RWPE2 (cell line): ENCODE measurements at regions not wholly inside any gene's neighbourhood (a gene's known extent, or its start where the extent isn't known, plus 50 kb on each side); places are given as distances from the start of the nearest gene placed in this dataset.

Source experiments
- ATAC-seq: fragments of 200-7000 bp; cut with Tn5 transposase; 3 replicates; pipeline ENCODE4 v1.9.1; 2021; ENCODE audit warnings: low read depth
- DNase-seq: peaks from one replicate; pipeline ENCODE4 v3.0.0-alpha.2; 2020; ENCODE audit warnings: low spot score
- H3K27ac ChIP-seq: fragments of 450-650 bp; 2 replicates; pipeline ENCODE4 v1.5.1; 2017; ENCODE audit warnings: mild to moderate bottlenecking; ENCODE audit not compliant: poor library complexity, severe bottlenecking
- H3K27me3 ChIP-seq: fragments of 250-450 bp; sonication (Bioruptor Pico); 2 replicates; pipeline ENCODE4 v1.5.1; 2021; ENCODE audit warnings: mild to moderate bottlenecking, moderate library complexity; ENCODE audit not compliant: insufficient read depth, poor library complexity, severe bottlenecking
- H3K36me3 ChIP-seq: fragments of 250-450 bp; sonication (Bioruptor Pico); 2 replicates; pipeline ENCODE4 v1.5.1; 2020; ENCODE audit warnings: low read depth, mild to moderate bottlenecking, moderate library complexity
- H3K4me1 ChIP-seq: fragments of 250-450 bp; sonication (Bioruptor Pico); 2 replicates; pipeline ENCODE4 v1.5.1; 2021; ENCODE audit warnings: mild to moderate bottlenecking, moderate library complexity; ENCODE audit not compliant: insufficient read depth, poor library complexity, severe bottlenecking
- H3K4me3 ChIP-seq: fragments of 250-450 bp; sonication (Bioruptor Pico); 2 replicates; pipeline ENCODE4 v1.5.1; 2021; ENCODE audit warnings: mild to moderate bottlenecking, moderate library complexity; ENCODE audit not compliant: severe bottlenecking
- H3K9me3 ChIP-seq: fragments of 250-450 bp; sonication (Bioruptor Pico); 2 replicates; pipeline ENCODE4 v1.5.1; 2021; ENCODE audit warnings: mild to moderate bottlenecking, moderate library complexity; ENCODE audit not compliant: severe bottlenecking
- TF ChIP-seq, protein P1 (sequence below): fragments of 450-650 bp; IDR thresholded peaks from one replicate; pipeline ENCODE4 v1.5.1; 2017; ENCODE audit warnings: mild to moderate bottlenecking, moderate library complexity; ENCODE audit not compliant: poor library complexity, severe bottlenecking

DNA sequence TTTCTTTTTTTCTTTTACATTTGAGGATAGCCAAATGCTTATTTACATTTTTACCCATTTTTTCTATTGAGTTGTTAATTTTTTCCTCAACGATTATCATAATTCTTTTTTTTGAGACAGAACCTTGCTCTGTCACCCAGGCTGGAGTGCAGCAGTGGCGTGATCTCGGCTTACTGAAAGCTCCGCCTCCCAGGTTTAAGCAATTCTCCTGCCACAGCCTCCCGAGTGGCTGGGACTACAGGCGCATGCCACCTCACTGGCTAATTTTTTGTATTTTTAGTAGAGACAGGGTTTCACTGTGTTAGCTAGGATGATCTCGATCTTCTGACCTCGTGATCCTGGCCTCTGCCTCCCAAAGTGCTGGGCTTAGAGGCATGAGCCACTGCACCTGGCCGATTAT is 208.7 kb downstream of the LIG4 start:
- H3K4me1 ChIP-seq: no peaks in the 10 kb centered on the region
- TF ChIP-seq, protein P1, sequence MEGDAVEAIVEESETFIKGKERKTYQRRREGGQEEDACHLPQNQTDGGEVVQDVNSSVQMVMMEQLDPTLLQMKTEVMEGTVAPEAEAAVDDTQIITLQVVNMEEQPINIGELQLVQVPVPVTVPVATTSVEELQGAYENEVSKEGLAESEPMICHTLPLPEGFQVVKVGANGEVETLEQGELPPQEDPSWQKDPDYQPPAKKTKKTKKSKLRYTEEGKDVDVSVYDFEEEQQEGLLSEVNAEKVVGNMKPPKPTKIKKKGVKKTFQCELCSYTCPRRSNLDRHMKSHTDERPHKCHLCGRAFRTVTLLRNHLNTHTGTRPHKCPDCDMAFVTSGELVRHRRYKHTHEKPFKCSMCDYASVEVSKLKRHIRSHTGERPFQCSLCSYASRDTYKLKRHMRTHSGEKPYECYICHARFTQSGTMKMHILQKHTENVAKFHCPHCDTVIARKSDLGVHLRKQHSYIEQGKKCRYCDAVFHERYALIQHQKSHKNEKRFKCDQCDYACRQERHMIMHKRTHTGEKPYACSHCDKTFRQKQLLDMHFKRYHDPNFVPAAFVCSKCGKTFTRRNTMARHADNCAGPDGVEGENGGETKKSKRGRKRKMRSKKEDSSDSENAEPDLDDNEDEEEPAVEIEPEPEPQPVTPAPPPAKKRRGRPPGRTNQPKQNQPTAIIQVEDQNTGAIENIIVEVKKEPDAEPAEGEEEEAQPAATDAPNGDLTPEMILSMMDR: no peak
- no peak for ATAC-seq
- no peak overlapping the region for H3K27ac ChIP-seq
- DNase-seq: no peak
- H3K4me3 ChIP-seq: no peak overlapping the region
- H3K9me3 ChIP-seq: no peaks in the 10 kb centered on the region
- no peaks in the 10 kb centered on the region for H3K36me3 ChIP-seq
- no peaks in the 10 kb centered on the region for H3K27me3 ChIP-seq

DNA sequence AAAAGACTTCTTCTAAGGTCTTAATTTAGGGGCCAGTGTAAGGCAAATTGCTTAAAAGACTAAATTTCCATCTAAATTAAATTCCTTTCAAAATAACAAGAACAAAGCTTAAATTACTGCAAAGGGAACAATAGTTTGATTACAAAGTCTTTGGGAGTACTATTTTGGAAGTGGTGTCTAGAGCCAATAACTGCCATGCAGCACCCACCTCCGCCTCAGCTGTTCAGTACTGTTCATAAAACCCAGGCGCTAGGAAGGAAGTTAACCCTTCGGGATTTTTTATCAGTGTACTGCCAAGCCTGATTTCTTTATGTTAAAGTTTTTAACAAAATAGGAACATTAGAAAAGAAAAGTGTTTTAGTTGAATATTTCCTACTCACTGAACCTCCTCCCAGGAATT is 210.1 kb downstream of the LIG4 start:
- H3K4me3 ChIP-seq: no peak overlapping the region
- no peak for DNase-seq
- H3K9me3 ChIP-seq: no peaks in the 10 kb centered on the region
- H3K4me1 ChIP-seq: no peaks in the 10 kb centered on the region
- no peak overlapping the region for H3K27ac ChIP-seq
- no peaks in the 10 kb centered on the region for H3K36me3 ChIP-seq
- TF ChIP-seq, protein P1: no peak
- no peaks in the 10 kb centered on the region for H3K27me3 ChIP-seq
- no peak for ATAC-seq

DNA sequence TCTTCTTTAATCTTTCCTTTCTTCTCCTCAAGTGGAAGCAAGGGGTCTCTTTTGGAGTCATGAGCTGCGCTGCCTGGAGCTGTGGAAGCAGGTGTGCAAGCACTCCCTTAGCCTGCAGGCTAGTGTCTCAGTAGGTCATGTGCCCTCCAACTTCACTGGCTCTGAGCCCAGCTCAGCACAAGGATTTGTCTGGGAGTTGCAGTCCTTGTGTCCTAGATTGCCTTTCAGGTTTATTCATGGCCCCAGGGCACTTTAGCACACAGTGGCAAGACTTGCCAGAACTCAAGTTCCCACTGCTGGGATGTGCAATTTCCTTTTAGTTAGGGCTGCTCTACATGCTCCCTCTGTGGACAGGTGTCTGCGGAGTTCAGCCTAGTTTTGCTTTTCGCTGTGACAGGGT is 211.7 kb downstream of the LIG4 start:
- H3K9me3 ChIP-seq: no peaks in the 10 kb centered on the region
- H3K4me1 ChIP-seq: no peaks in the 10 kb centered on the region
- no peaks in the 10 kb centered on the region for H3K27me3 ChIP-seq
- TF ChIP-seq, protein P1: no peak
- no peak overlapping the region for H3K27ac ChIP-seq
- peak; percentile 27; the same call in 1 of the 3 replicates for ATAC-seq
- DNase-seq: no peak
- H3K4me3 ChIP-seq: no peak overlapping the region
- H3K36me3 ChIP-seq: no peaks in the 10 kb centered on the region

DNA sequence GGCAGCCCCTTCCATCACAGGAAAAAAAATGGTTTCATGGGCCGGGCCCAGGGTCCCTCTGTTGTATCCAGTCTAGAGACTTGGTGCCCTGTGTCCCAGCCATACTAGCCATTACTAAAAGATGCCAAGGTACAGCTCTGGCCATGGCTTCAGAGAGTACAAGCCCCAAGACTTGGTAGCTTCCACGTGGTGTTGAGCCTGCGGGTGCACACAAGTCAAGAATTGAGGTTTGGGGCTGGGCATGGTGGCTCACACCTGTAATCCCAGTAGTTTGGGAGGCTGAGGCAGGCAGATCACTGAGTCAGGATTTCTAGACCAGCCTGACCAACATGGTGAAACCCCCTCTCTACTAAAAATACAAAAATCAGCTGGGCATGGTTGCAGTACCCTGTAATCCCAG is 214.3 kb downstream of the LIG4 start:
- ATAC-seq: no peak
- Histone ChIP-seq H3K27ac (no peak overlapping the region), H3K4me1 (no peaks in the 10 kb centered on the region), H3K36me3 (no peaks in the 10 kb centered on the region), H3K4me3 (no peak overlapping the region), H3K27me3 (no peaks in the 10 kb centered on the region), H3K9me3 (peaks cover 5% of the 10 kb centered on the region)
- DNase-seq: no peak
- TF ChIP-seq, protein P1: no peak

DNA sequence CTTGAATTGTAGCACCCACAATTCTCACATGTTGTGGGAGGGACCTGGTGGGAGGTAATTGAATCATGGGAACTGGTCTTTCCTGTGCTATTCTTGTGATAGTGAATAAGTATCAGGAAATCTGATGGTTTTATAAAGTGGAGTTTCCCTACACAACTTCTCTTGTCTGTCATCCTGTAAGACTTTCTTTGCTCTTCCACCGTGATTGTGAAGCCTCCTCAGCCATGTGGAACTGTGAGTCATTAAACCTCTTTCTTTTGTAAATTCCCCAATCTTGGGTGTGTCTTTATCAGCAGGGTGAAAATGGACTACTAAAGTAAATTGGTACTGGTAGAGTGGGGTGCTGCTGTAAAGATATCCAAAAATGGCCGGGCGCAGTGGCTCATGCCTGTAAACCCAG is 215.6 kb downstream of the LIG4 start:
- H3K36me3 ChIP-seq: no peaks in the 10 kb centered on the region
- no peak overlapping the region for H3K27ac ChIP-seq
- no peaks in the 10 kb centered on the region for H3K4me1 ChIP-seq
- ATAC-seq (no peak), DNase-seq (no peak)
- H3K4me3 ChIP-seq: no peak overlapping the region
- H3K9me3 ChIP-seq: peaks cover 5% of the 10 kb centered on the region
- TF ChIP-seq, protein P1: no peak
- no peaks in the 10 kb centered on the region for H3K27me3 ChIP-seq
